ENCODE measurements at regions not wholly inside any gene's neighbourhood (a gene's known extent, or its start where the extent isn't known, plus 50 kb on each side); places are given as distances from the start of the nearest gene placed in this dataset.

DNA sequence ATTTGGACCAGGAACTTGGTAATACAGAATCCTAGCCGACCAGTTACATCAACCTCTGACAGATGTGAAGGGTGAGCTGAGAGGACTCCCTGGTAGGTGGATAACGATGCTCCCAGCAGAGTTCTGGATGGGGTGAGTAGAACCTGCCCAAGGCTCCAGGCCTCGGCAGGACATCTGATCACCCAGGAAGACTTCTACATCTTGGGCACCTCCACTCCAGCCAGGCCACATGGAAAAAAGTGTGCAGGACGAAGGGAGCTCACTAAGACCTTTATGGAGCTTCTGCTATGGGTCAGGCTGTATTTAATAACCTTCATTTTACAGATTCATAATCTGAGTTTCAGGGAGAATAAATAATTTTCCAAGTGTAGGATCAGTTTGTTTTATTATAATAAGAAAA lies 1028.7 kb downstream of the BCL11B start:
- no peak overlapping the region for H3K27ac ChIP-seq
- 68 to 86% methylated on average over 1 to 4 of the region's 4 CpGs for WGBS, 2 donors (ENCODE audit: low coverage in 1 of 2)
- TF ChIP-seq POLR2A (IDR thresholded peaks at IDR 0.05) (no peak), EP300 (IDR thresholded peaks at IDR 0.05) (no peak), POLR2AphosphoS5 (IDR thresholded peaks at IDR 0.05) (no peak)
- TF ChIP-seq, protein P1, sequence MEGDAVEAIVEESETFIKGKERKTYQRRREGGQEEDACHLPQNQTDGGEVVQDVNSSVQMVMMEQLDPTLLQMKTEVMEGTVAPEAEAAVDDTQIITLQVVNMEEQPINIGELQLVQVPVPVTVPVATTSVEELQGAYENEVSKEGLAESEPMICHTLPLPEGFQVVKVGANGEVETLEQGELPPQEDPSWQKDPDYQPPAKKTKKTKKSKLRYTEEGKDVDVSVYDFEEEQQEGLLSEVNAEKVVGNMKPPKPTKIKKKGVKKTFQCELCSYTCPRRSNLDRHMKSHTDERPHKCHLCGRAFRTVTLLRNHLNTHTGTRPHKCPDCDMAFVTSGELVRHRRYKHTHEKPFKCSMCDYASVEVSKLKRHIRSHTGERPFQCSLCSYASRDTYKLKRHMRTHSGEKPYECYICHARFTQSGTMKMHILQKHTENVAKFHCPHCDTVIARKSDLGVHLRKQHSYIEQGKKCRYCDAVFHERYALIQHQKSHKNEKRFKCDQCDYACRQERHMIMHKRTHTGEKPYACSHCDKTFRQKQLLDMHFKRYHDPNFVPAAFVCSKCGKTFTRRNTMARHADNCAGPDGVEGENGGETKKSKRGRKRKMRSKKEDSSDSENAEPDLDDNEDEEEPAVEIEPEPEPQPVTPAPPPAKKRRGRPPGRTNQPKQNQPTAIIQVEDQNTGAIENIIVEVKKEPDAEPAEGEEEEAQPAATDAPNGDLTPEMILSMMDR (IDR thresholded peaks at IDR 0.05), result no peak
- H3K36me3 ChIP-seq, result no peaks in the 10 kb centered on the region
- H3K4me3 ChIP-seq, result no peak overlapping the region
- peaks cover 7% of the 10 kb centered on the region for H3K27me3 ChIP-seq
- H3K4me1 ChIP-seq, result no peaks in the 10 kb centered on the region
- H3K9me3 ChIP-seq, result no peaks in the 10 kb centered on the region
- no peak for ATAC-seq

DNA sequence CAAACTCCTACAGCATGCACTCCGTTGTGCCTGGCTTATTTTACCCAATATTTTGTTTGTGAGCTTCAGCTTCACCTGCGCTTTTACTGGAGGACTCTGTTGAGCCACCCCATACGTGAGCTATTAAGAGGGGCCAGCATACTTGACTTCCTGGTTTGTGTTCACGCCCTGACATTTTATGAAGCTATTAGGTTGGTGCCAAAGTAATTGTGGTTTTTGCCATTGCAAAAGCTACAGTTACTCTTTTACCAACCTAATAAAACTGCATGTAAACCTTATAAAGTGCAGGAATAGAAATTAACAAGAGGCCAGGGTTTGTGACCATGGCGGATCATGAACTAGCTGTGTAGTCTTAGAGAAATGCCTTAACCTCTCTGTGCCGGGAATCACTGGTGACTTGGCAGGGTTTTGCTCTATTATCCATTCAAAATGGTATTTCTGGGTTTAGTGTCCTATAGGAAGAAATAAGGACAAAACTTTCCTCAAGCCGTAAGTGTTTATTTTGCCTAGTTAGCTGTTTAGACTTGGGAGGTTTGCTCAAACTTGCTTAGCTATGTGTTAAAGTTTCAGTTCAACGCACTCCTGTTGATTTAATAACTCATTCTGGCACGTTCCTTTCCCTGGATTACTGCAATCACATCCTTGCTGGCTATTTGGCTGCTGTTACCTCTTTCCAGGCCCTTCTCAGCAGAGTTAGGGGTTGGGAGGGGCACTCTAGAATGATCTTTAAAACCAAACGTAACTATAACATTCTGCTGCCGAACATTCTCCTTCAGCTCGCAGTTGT lies 1027.6 kb downstream of the BCL11B start:
- ATAC-seq, result no peak
- no peaks in the 10 kb centered on the region for H3K4me1 ChIP-seq
- no peaks in the 10 kb centered on the region for H3K36me3 ChIP-seq
- H3K27me3 ChIP-seq, result peaks cover 5% of the 10 kb centered on the region
- no peak overlapping the region for H3K4me3 ChIP-seq
- TF ChIP-seq EP300 (IDR thresholded peaks at IDR 0.05), result no peak
- no peak for TF ChIP-seq POLR2AphosphoS5 (IDR thresholded peaks at IDR 0.05)
- TF ChIP-seq, protein P1 (IDR thresholded peaks at IDR 0.05), result no peak
- no peak for TF ChIP-seq POLR2A (IDR thresholded peaks at IDR 0.05)
- no peaks in the 10 kb centered on the region for H3K9me3 ChIP-seq
- no peak overlapping the region for H3K27ac ChIP-seq
- 47 to 51% methylated on average over 10 to 12 of the region's 12 CpGs for WGBS, 2 donors (ENCODE audit: low coverage in 1 of 2)

DNA sequence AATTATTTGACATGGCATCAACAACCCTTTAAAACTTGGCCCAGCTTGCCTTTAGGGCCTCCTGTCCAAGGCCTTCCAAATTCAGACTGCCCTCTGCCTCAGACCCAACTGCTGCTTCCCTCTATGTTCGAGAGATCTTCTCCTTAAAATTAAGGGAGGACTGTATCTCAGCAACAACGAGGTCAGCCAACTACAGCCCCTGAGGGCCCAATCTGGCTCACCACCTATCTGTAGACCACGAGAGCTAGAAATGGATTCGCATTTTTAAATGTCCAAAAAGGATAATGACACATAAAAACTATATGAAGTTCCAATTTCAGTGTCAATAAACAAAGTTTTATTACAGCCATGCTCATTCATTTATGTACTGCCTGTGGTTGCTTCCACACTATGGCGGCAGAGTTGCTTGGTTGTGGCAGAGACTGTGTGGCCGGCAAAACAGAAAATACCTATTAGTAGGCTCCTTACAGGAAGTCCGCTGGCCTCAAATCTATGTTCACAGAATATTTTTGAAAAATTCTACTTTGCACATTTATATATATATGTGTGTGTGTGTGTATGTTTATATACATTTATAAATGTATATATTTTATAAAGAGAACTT lies 1026.9 kb downstream of the BCL11B start:
- ATAC-seq, result no peak
- Histone ChIP-seq H3K27ac (no peak overlapping the region), H3K4me1 (no peaks in the 10 kb centered on the region), H3K36me3 (no peaks in the 10 kb centered on the region), H3K9me3 (no peaks in the 10 kb centered on the region), H3K27me3 (peaks cover 5% of the 10 kb centered on the region), H3K4me3 (no peak overlapping the region)
- no peak for TF ChIP-seq POLR2AphosphoS5 (IDR thresholded peaks at IDR 0.05)
- TF ChIP-seq, protein P1 (IDR thresholded peaks at IDR 0.05), result no peak
- TF ChIP-seq EP300 (IDR thresholded peaks at IDR 0.05), result no peak
- no peak for TF ChIP-seq POLR2A (IDR thresholded peaks at IDR 0.05)
- 48 to 83% methylated on average over 4 to 7 of the region's 7 CpGs for WGBS, 2 donors (ENCODE audit: low coverage in 1 of 2)

DNA sequence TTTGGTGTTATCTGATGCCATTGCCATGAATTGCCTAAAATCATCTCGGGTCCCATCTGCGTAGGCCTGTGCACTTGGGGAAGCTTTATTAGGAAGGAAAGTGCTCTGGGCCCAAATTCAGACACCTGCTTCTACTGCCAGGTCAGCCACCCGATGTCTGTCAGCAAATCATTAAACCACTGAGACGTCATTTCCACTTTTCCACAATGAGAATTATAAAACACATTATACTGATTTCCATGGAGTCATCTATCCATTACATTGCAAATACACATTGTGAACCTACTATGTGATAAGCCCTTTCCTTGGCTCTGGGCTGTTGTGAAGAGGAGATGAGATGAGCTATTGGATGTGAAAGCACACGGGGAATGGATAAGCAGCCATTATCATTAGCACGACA lies 1022.9 kb downstream of the BCL11B start:
- ATAC-seq, result no peak
- Histone ChIP-seq H3K4me1 (no peaks in the 10 kb centered on the region), H3K36me3 (no peaks in the 10 kb centered on the region), H3K9me3 (no peaks in the 10 kb centered on the region), H3K27ac (no peak overlapping the region), H3K4me3 (no peak overlapping the region), H3K27me3 (peaks cover 7% of the 10 kb centered on the region)
- 75 to 76% methylated on average over 2 to 6 of the region's 6 CpGs for WGBS, 2 donors (ENCODE audit: low coverage in 1 of 2)
- no peak for TF ChIP-seq EP300 (IDR thresholded peaks at IDR 0.05)
- TF ChIP-seq, protein P1 (IDR thresholded peaks at IDR 0.05), result no peak
- no peak for TF ChIP-seq POLR2A (IDR thresholded peaks at IDR 0.05)
- TF ChIP-seq POLR2AphosphoS5 (IDR thresholded peaks at IDR 0.05), result no peak

DNA sequence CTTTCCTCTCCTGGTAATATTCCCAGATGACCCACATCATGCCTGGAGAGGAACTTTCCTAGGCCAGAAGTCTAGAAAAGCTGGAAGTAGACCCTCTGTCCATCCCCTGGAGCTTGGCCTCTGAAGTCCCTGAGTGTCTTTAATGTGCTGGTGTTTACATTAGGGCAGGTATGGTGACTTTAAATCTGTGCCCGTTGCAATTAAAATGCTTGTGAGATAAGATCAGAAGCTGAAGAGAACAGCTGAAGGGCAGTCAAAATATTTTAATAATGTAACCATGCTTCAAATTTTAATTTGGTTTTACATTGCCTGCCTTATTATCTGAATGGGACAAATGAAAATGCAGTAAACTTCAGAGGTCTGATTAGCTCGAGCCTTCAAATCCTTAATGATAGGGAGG lies 1022.5 kb downstream of the BCL11B start:
- Histone ChIP-seq H3K4me1 (no peaks in the 10 kb centered on the region), H3K27ac (no peak overlapping the region), H3K4me3 (no peak overlapping the region), H3K9me3 (no peaks in the 10 kb centered on the region), H3K27me3 (peaks cover 5% of the 10 kb centered on the region), H3K36me3 (no peaks in the 10 kb centered on the region)
- TF ChIP-seq, protein P1 (IDR thresholded peaks at IDR 0.05), result no peak
- TF ChIP-seq EP300 (IDR thresholded peaks at IDR 0.05) (no peak), POLR2AphosphoS5 (IDR thresholded peaks at IDR 0.05) (no peak), POLR2A (IDR thresholded peaks at IDR 0.05) (no peak)
- ATAC-seq, result no peak
- WGBS, 2 donors (ENCODE audit: low coverage in 1 of 2), result 24 to 71% methylated on average over 1 to 2 of the region's 2 CpGs
